ENCODE measurements at regions not wholly inside any gene's neighbourhood (a gene's known extent, or its start where the extent isn't known, plus 50 kb on each side); places are given as distances from the start of the nearest gene placed in this dataset.

DNA sequence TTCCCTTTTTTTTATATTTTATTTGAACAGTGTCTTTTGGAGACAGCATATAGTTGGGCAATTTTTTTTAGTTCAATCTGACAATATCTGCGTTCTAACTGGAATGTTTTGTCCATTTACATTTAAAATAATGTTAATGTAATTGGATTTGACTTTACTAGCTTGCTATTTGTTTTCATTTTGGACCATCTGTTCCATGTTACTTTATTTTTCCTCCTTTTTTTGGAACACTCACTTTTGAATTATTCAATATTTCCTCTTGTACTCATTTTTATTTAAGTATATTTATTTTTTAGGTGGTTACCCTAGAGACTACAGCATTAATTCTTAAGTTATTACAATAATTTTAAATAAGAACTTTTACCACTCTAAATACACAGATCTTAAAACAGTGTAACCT, 62.8 kb upstream of the C1orf87 start:
- TF ChIP-seq, protein P1, sequence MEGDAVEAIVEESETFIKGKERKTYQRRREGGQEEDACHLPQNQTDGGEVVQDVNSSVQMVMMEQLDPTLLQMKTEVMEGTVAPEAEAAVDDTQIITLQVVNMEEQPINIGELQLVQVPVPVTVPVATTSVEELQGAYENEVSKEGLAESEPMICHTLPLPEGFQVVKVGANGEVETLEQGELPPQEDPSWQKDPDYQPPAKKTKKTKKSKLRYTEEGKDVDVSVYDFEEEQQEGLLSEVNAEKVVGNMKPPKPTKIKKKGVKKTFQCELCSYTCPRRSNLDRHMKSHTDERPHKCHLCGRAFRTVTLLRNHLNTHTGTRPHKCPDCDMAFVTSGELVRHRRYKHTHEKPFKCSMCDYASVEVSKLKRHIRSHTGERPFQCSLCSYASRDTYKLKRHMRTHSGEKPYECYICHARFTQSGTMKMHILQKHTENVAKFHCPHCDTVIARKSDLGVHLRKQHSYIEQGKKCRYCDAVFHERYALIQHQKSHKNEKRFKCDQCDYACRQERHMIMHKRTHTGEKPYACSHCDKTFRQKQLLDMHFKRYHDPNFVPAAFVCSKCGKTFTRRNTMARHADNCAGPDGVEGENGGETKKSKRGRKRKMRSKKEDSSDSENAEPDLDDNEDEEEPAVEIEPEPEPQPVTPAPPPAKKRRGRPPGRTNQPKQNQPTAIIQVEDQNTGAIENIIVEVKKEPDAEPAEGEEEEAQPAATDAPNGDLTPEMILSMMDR (IDR thresholded peaks at IDR 0.05; ENCODE audit: low read depth, low read length) = no peak
- Histone ChIP-seq H3K36me3 (no peaks in the 10 kb centered on the region), H3K4me1 (ENCODE audit: low read depth) (no peaks in the 10 kb centered on the region), H3K27ac (no peak overlapping the region), H3K27me3 (no peaks in the 10 kb centered on the region), H3K4me3 (no peak overlapping the region), H3K9me3 (ENCODE audit: low read depth) (no peaks in the 10 kb centered on the region)
- no peak for DNase-seq (ENCODE audit: low read depth in 1 of 2, low spot score in 1 of 2)

DNA sequence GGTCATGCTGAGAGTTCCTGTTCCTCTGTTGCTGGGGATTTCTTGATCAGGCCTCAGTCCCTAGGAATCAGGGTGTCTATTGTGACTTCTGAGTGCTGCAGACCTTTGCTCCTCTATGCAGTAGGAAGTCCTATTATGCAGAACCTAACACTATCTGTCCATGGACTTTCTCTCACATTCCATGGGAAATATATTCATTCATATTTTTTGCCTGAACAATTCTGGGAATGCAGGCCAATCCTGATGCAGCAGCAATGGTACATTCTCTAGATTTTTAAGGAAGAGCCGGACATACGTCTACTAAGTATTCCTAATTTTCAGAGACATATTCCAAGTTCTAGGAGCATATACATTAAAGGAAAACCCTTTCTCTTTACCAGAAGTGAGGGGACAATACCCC, 61.1 kb upstream of the C1orf87 start:
- Histone ChIP-seq H3K9me3 (ENCODE audit: low read depth) (no peaks in the 10 kb centered on the region), H3K27me3 (no peaks in the 10 kb centered on the region), H3K4me3 (no peak overlapping the region), H3K27ac (no peak overlapping the region), H3K4me1 (ENCODE audit: low read depth) (no peaks in the 10 kb centered on the region), H3K36me3 (no peaks in the 10 kb centered on the region)
- TF ChIP-seq, protein P1 (IDR thresholded peaks at IDR 0.05; ENCODE audit: low read depth, low read length) = no peak
- no peak for DNase-seq (ENCODE audit: low read depth in 1 of 2, low spot score in 1 of 2)

DNA sequence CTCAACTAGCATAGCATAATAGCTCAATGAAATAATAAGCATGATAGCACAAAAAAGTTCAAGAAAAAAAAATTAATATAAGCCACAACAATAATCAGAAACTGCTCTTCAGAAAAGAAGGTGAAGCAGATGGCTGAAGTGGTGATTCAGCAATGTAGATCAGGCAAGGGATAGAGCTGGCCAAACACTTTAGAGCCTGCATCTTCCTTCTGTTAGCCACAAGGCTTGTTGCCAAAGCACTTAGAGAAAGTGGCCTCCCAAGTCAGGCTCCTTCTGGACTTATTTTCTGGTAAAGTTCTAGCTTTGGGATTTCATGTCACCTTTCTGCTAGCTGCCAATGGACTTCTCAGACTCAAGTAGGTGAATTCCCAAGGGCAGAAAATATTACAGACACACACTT, 60.3 kb upstream of the C1orf87 start:
- Histone ChIP-seq H3K4me3 (no peak overlapping the region), H3K4me1 (ENCODE audit: low read depth) (no peaks in the 10 kb centered on the region), H3K36me3 (no peaks in the 10 kb centered on the region), H3K27me3 (no peaks in the 10 kb centered on the region), H3K9me3 (ENCODE audit: low read depth) (no peaks in the 10 kb centered on the region), H3K27ac (no peak overlapping the region)
- TF ChIP-seq, protein P1 (IDR thresholded peaks at IDR 0.05; ENCODE audit: low read depth, low read length) = no peak
- peak in 1 of 2 donors; percentile 42 for DNase-seq (ENCODE audit: low read depth in 1 of 2, low spot score in 1 of 2)

DNA sequence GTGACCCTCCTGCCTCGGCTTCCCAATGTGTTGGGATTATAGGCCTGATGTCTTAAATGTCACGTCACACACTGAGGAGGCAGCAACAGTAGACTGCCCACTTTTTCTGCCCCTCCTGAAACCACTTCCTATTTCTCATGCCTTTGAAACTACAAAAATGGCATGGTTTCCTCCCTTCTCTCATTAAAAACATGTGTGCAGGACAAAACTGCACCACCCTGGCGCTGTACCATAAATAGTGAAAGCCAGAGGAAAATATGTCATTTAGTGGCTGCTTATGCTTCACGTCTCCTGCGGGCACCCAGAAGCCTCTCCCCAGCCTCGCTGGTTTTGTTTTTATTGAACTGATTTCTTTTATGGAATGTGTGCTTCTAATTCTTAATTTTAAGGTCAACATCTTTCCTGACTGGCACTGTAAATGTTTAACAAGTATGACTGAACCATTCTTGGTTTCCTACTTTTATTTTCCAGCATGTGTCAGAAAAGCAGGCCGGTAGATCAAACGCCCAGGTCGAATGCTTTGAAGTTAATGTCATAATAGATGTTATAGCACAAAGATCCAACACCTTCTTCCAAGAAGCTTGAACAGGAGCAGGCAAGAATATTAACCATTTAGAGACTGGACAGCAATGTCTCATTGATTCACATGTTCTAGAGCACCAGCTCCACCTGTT, 59.6 kb upstream of the C1orf87 start:
- DNase-seq (ENCODE audit: low read depth in 1 of 2, low spot score in 1 of 2) = peak in 1 of 2 donors; percentile 58
- H3K36me3 ChIP-seq = no peaks in the 10 kb centered on the region
- H3K9me3 ChIP-seq (ENCODE audit: low read depth) = no peaks in the 10 kb centered on the region
- no peak overlapping the region for H3K27ac ChIP-seq
- H3K4me3 ChIP-seq = no peak overlapping the region
- H3K27me3 ChIP-seq = no peaks in the 10 kb centered on the region
- TF ChIP-seq, protein P1 (IDR thresholded peaks at IDR 0.05; ENCODE audit: low read depth, low read length) = no peak
- no peaks in the 10 kb centered on the region for H3K4me1 ChIP-seq (ENCODE audit: low read depth)

DNA sequence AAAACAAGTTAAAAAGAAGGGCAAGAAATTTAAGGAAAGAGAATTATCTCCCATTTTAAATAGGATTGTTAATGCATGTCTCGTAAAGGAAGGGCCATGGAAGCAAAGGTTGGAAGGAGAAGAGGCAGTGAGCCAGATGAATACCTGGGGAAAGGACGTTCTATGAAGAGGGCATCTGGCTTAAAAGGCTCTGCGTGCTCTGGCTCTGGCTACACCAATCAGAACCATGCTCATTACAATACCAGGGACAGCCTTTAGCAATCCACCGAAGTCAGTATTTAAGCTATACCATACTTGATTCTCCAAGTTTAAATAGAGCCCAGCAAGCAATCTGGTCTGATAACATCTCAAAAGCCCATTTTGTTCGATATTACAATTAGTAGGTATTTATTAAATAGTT, 58.5 kb upstream of the C1orf87 start:
- TF ChIP-seq, protein P1 (IDR thresholded peaks at IDR 0.05; ENCODE audit: low read depth, low read length) = no peak
- DNase-seq (ENCODE audit: low read depth in 1 of 2, low spot score in 1 of 2) = no peak
- no peaks in the 10 kb centered on the region for H3K36me3 ChIP-seq
- no peak overlapping the region for H3K27ac ChIP-seq
- H3K9me3 ChIP-seq (ENCODE audit: low read depth) = no peaks in the 10 kb centered on the region
- H3K27me3 ChIP-seq = no peaks in the 10 kb centered on the region
- H3K4me3 ChIP-seq = no peak overlapping the region
- H3K4me1 ChIP-seq (ENCODE audit: low read depth) = no peaks in the 10 kb centered on the region
